Esophagus squamous epithelium (tissue), 4 donors: ENCODE measurements at regions not wholly inside any gene's neighbourhood (a gene's known extent, or its start where the extent isn't known, plus 50 kb on each side); places are given as distances from the start of the nearest gene placed in this dataset.

Source experiments
- CTCF ChIP-seq, 6 experiments: fragments of 450-650 bp in 4 of 6; fragments of 200-600 bp in 2 of 6; sonication (generic) in 2 of 6; IDR thresholded peaks; one replicate each; pipeline ENCODE4 v1.5.1; 2016 to 2019; ENCODE audit warnings: antibody characterized with exemption in 6 of 6, mild to moderate bottlenecking in 4 of 6, moderate library complexity in 4 of 6
- POLR2A ChIP-seq, 4 donors: fragments of 450-650 bp; IDR thresholded peaks; one replicate each; pipeline ENCODE4 v1.6.1; 2017; ENCODE audit warnings: antibody characterized with exemption in 4 of 4, mild to moderate bottlenecking in 4 of 4, moderate library complexity in 3 of 4

GRCh38 chr12:92528586-92528985 is 174.2 kb upstream of the PLEKHG7 start:
- TF ChIP-seq CTCF (IDR thresholded peaks at IDR 0.05) (no peak), POLR2A (IDR thresholded peaks at IDR 0.05) (no peak)
